IPS DF 4.7 (cell line): ENCODE measurements at regions not wholly inside any gene's neighbourhood (a gene's known extent, or its start where the extent isn't known, plus 50 kb on each side); places are given as distances from the start of the nearest gene placed in this dataset.
"Not testable (repeated sequence)": the region's sequence is repeated elsewhere in the genome, so short reads cannot be mapped to it uniquely, and the experiment has no call there.

ENCODE experiments used
- DNase-seq: peaks from one replicate; pipeline ENCODE4 v3.0.0-alpha.2; 2013; ENCODE audit warnings: low spot score; ENCODE audit errors: extremely low read depth

GRCh38 chr13:89294115-89294867 lies 1623.1 kb downstream of the SLITRK5 start:
- no peak for DNase-seq

- DNase-seq: no peak
These were observed 1636.1 kb downstream of the SLITRK5 start for GRCh38 chr13:89307278-89307677.

GRCh38 chr13:89310943-89311672 lies 1639.9 kb downstream of the SLITRK5 start:
- DNase-seq: no peak

GRCh38 chr13:89315287-89315686 lies 1644.1 kb downstream of the SLITRK5 start:
- no peak for DNase-seq

- no peak for DNase-seq
These were observed 1651.3 kb downstream of the SLITRK5 start for GRCh38 chr13:89322466-89322865.

GRCh38 chr13:89324582-89324981 lies 1653.4 kb downstream of the SLITRK5 start:
- peak; percentile 22 for DNase-seq

GRCh38 chr13:89343165-89343564 lies 1672.0 kb downstream of the SLITRK5 start:
- DNase-seq: no peak

- no peak for DNase-seq
These were observed 1681.2 kb downstream of the SLITRK5 start for GRCh38 chr13:89352384-89352783.

- no peak for DNase-seq
These were observed 1690.7 kb downstream of the SLITRK5 start for GRCh38 chr13:89361909-89362308.

GRCh38 chr13:89363144-89363543 lies 1692.0 kb downstream of the SLITRK5 start:
- no peak for DNase-seq

- DNase-seq: no peak
These were observed 1701.0 kb downstream of the SLITRK5 start for GRCh38 chr13:89372193-89372592.

GRCh38 chr13:89375839-89376238 lies 1704.7 kb downstream of the SLITRK5 start:
- DNase-seq: no peak

- no peak for DNase-seq
These were observed 1708.9 kb downstream of the SLITRK5 start for GRCh38 chr13:89380101-89380500.

GRCh38 chr13:89382981-89383380 lies 1711.8 kb downstream of the SLITRK5 start:
- DNase-seq: no peak

- no peak for DNase-seq
These were observed 1712.7 kb downstream of the SLITRK5 start for GRCh38 chr13:89383891-89384290.

GRCh38 chr13:89393758-89394304 lies 1722.7 kb downstream of the SLITRK5 start:
- no peak for DNase-seq

GRCh38 chr13:89401264-89401675 lies 1730.1 kb downstream of the SLITRK5 start:
- DNase-seq: no peak

- DNase-seq: no peak
These were observed 1731.0 kb downstream of the SLITRK5 start for GRCh38 chr13:89402211-89402610.

- DNase-seq: not testable (repeated sequence)
These were observed 1734.9 kb downstream of the SLITRK5 start for GRCh38 chr13:89406096-89406495.

GRCh38 chr13:89407357-89407756 lies 1736.2 kb downstream of the SLITRK5 start:
- no peak for DNase-seq

GRCh38 chr13:89432997-89433396 lies 1761.8 kb downstream of the SLITRK5 start:
- no peak for DNase-seq

GRCh38 chr13:89434624-89435023 lies 1763.5 kb downstream of the SLITRK5 start:
- peak; percentile 7 for DNase-seq
